Brain microvascular endothelial cell (primary cell): ENCODE measurements at regions not wholly inside any gene's neighbourhood (a gene's known extent, or its start where the extent isn't known, plus 50 kb on each side); places are given as distances from the start of the nearest gene placed in this dataset.

Experiments used
- DNase-seq: peaks from one replicate; pipeline ENCODE4 v3.0.0-alpha.2; 2020
- H3K27ac ChIP-seq: fragments of 250-450 bp; sonication (Bioruptor Pico); 2 replicates; pipeline ENCODE4 v1.5.1; 2020; ENCODE audit warnings: mild to moderate bottlenecking, moderate library complexity
- H3K27me3 ChIP-seq: fragments of 250-450 bp; sonication (Bioruptor Pico); replicated peaks from 2 replicates; pipeline ENCODE4 v1.5.1; 2020; ENCODE audit warnings: mild to moderate bottlenecking
- H3K36me3 ChIP-seq: fragments of 250-450 bp; sonication (Bioruptor Pico); replicated peaks from 2 replicates; pipeline ENCODE4 v1.5.1; 2020; ENCODE audit warnings: mild to moderate bottlenecking
- H3K4me3 ChIP-seq: 2 replicates; pipeline ENCODE4 v1.5.1; 2011; ENCODE audit warnings: low read depth, mild to moderate bottlenecking, control low read depth, low read length, moderate library complexity
- CTCF ChIP-seq: IDR thresholded peaks from 2 replicates; pipeline ENCODE4 v1.5.1; 2011; ENCODE audit warnings: low read depth, mild to moderate bottlenecking, moderate library complexity, low read length, control low read depth, inconsistent platforms; ENCODE audit errors: missing control alignments
- in situ Hi-C: cut with HindIII; loops from 2 replicates; pipeline ENCODE4 v1.10.0; 2017; ENCODE audit warnings: low sequenced_read_pairs, low pct_ligation_motif_present

- no peak overlapping the region for H3K27ac ChIP-seq
- no peak overlapping the region for H3K4me3 ChIP-seq
- H3K27me3 ChIP-seq, result no peaks in the 10 kb centered on the region
- in situ Hi-C loops, result no loop called here
- H3K36me3 ChIP-seq, result no peaks in the 10 kb centered on the region
- no peak for TF ChIP-seq CTCF
- no peak for DNase-seq
These were observed 284.4 kb upstream of the XYLT1 start for GRCh38 chr16:17755158-17755557.

DNA sequence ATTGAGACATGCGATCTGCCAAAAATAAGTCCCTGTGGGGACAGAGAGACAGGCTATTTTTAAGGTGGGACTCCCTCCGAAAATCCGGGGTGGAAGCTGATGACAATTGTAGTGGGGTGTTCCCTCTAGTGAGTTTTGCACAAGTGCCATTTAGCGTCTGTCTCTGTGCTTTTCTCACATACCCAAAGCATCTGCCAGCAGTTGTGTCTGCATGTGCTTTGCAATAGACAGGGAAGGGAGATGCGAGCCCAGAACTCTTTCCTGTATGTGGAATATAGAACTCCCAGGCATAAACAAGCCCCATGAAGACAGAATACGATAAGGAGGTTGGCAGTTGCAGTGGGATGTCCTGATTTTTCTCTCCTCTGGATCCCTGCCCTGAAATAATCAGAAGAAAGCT, 282.7 kb upstream of the XYLT1 start:
- in situ Hi-C loops, result no loop called here
- no peaks in the 10 kb centered on the region for H3K36me3 ChIP-seq
- no peak for DNase-seq
- no peak overlapping the region for H3K4me3 ChIP-seq
- no peak overlapping the region for H3K27ac ChIP-seq
- no peaks in the 10 kb centered on the region for H3K27me3 ChIP-seq
- TF ChIP-seq CTCF, result no peak

DNA sequence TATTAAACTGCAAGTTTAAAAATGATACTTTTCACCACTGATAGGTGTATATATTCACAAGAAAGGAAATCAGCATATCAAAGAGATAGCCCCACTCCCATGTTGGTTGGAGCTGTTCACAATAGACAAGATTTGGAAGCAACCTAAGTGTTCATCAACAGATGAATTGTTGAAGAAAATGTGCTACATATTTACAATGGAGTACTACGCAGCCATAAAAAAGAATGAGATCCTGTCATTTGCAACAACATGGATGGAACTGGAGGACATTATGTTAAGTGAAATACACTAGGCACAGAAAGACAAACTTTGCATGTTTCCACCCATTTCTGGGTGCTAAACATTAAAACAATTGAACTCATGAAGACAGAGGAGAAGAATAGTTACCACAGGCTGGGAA, 278.9 kb upstream of the XYLT1 start:
- H3K27ac ChIP-seq, result no peak overlapping the region
- no peaks in the 10 kb centered on the region for H3K27me3 ChIP-seq
- no peaks in the 10 kb centered on the region for H3K36me3 ChIP-seq
- in situ Hi-C loops, result no loop called here
- H3K4me3 ChIP-seq, result no peak overlapping the region
- TF ChIP-seq CTCF, result no peak
- DNase-seq, result no peak

DNA sequence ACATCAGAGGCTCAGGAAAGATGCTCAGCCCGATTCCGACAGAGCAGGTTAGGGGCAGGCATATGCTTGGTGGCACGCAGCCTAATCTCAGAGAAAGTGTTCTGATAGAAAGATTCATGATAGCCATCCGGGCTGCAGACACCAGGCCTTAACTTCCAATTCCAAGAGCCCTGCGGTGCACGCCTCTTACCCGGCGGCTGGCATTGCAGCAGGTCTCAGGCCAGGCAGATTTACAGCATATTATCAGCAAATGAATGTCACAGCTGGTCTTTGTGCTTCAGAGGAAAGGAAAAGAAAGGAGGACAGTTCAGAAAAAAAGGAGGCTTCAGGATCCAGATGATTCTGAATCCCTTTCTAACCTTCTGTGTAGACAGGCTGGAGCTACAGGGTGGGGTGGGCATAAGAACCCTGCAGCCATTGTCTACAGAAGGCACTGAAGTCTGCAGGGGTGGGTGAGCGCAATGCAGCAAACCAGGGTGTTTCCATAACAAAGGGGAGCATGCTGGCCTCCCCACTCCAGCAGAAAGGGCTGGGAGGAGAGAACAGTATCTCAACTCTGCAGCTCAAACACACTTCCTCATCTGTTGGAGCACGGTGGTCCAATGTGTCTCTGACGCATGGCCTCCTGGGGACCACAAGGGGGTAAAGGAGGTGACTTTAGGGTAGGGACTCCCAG, 277.4 kb upstream of the XYLT1 start:
- in situ Hi-C loops, result no loop called here
- TF ChIP-seq CTCF, result no peak
- no peak overlapping the region for H3K4me3 ChIP-seq

DNA sequence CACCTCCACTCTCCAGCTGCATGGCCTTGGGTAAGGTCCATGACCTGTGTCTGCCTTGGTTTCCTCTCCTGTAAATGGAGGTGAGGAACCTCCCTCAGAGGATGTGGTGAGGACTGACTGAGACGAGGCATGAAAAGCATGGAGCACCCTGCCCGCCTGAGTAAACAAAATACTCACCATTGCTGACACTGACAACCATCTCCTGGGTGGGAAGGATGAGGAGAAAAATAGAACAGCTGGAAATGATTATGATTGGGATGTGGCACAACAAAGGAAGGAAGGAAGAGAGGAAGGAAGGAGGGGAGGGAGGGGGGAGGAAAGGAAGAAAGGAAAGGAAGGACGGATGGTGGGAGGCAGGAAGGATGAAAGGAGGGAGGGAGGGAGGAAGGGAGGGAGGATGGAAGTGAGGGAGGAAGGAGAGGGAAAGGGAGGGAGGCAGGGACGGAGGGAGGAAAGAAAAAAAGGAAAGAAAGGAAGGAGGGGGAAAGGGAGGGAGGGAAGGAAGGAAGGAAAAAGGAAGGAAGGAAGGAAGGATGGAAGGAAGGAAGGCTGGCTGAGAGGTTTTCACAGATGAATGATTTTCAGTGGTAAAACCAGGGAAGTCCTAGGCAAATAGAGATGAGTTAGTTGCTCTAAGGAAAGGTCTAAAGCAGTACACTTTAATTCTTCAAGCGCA, 276.5 kb upstream of the XYLT1 start:
- Histone ChIP-seq H3K4me3 (no peak overlapping the region), H3K27ac (no peak overlapping the region), H3K27me3 (no peaks in the 10 kb centered on the region), H3K36me3 (no peaks in the 10 kb centered on the region)
- TF ChIP-seq CTCF, result no peak
- no peak for DNase-seq
- in situ Hi-C loops, result no loop called here

More for the DNA sequence above, 277.4 kb upstream of the XYLT1 start:
- no peak overlapping the region for H3K27ac ChIP-seq
- DNase-seq, result no peak
- no peaks in the 10 kb centered on the region for H3K27me3 ChIP-seq
- no peaks in the 10 kb centered on the region for H3K36me3 ChIP-seq
